ENCODE measurements at regions not wholly inside any gene's neighbourhood (a gene's known extent, or its start where the extent isn't known, plus 50 kb on each side); places are given as distances from the start of the nearest gene placed in this dataset.
"Not testable (repeated sequence)": the region's sequence is repeated elsewhere in the genome, so short reads cannot be mapped to it uniquely, and the experiment has no call there.

- DNase-seq (ENCODE audit: low spot score) = no peak
Observed at GRCh38 chr11:123344790-123345357, 85.2 kb upstream of the GRAMD1B start.

GRCh38 chr11:123344188-123344587, 85.9 kb upstream of the GRAMD1B start:
- not testable (repeated sequence) for DNase-seq (ENCODE audit: low spot score)

GRCh38 chr11:123338997-123339752, 90.9 kb upstream of the GRAMD1B start:
- DNase-seq (ENCODE audit: low spot score) = no peak

- peak; percentile 51 for DNase-seq (ENCODE audit: low spot score)
Observed at GRCh38 chr11:123338266-123338800, 91.7 kb upstream of the GRAMD1B start.

- DNase-seq (ENCODE audit: low spot score) = no peak
Observed at GRCh38 chr11:123334925-123335324, 95.1 kb upstream of the GRAMD1B start.

- DNase-seq (ENCODE audit: low spot score) = not testable (repeated sequence)
Observed at GRCh38 chr11:123332577-123332976, 97.5 kb upstream of the GRAMD1B start.

GRCh38 chr11:123330948-123331347, 99.1 kb upstream of the GRAMD1B start:
- no peak for DNase-seq (ENCODE audit: low spot score)

- no peak for DNase-seq (ENCODE audit: low spot score)
Observed at GRCh38 chr11:123330471-123330870, 99.6 kb upstream of the GRAMD1B start.

GRCh38 chr11:123330071-123330470, 100.0 kb upstream of the GRAMD1B start:
- no peak for DNase-seq (ENCODE audit: low spot score)

- DNase-seq (ENCODE audit: low spot score) = no peak
Observed at GRCh38 chr11:123328281-123328867, 101.7 kb upstream of the GRAMD1B start.

- DNase-seq (ENCODE audit: low spot score) = no peak
Observed at GRCh38 chr11:123325533-123325932, 104.5 kb upstream of the GRAMD1B start.

- DNase-seq (ENCODE audit: low spot score) = no peak
Observed at GRCh38 chr11:123323568-123323967, 106.5 kb upstream of the GRAMD1B start.

GRCh38 chr11:123321636-123322035, 108.4 kb upstream of the GRAMD1B start:
- no peak for DNase-seq (ENCODE audit: low spot score)

- DNase-seq (ENCODE audit: low spot score) = peak; percentile 72
Observed at GRCh38 chr11:123318623-123319022, 111.4 kb upstream of the GRAMD1B start.

GRCh38 chr11:123318132-123318531, 111.9 kb upstream of the GRAMD1B start:
- DNase-seq (ENCODE audit: low spot score) = not testable (repeated sequence)

- no peak for DNase-seq (ENCODE audit: low spot score)
Observed at GRCh38 chr11:123316003-123316402, 114.1 kb upstream of the GRAMD1B start.

- no peak for DNase-seq (ENCODE audit: low spot score)
Observed at GRCh38 chr11:123314972-123315371, 115.1 kb upstream of the GRAMD1B start.

GRCh38 chr11:123313262-123313661, 116.8 kb upstream of the GRAMD1B start:
- DNase-seq (ENCODE audit: low spot score) = no peak

GRCh38 chr11:123308077-123308476, 113.0 kb upstream of the CLMP start:
- DNase-seq (ENCODE audit: low spot score) = no peak

GRCh38 chr11:123307276-123307675, 112.2 kb upstream of the CLMP start:
- no peak for DNase-seq (ENCODE audit: low spot score)

GRCh38 chr11:123306531-123306930, 111.5 kb upstream of the CLMP start:
- DNase-seq (ENCODE audit: low spot score) = no peak

- DNase-seq (ENCODE audit: low spot score) = no peak
Observed at GRCh38 chr11:123305601-123306375, 110.7 kb upstream of the CLMP start.

All from SK-N-DZ (cell line).